Nephron (organoid): ENCODE measurements at regions not wholly inside any gene's neighbourhood (a gene's known extent, or its start where the extent isn't known, plus 50 kb on each side); places are given as distances from the start of the nearest gene placed in this dataset.
"Not testable (repeated sequence)": the region's sequence is repeated elsewhere in the genome, so short reads cannot be mapped to it uniquely, and the experiment has no call there.

Source experiments
- H3K27ac Mint-ChIP-seq, 3 experiments: 2 replicates each; pipeline ENCODE4 v1.8.0; 2020; ENCODE audit warnings: mixed read lengths in 3 of 3, mild to moderate bottlenecking in 2 of 3, moderate library complexity in 1 of 3
- H3K27me3 Mint-ChIP-seq: 2 replicates; pipeline ENCODE4 v1.8.0; 2021; ENCODE audit warnings: low read depth, mild to moderate bottlenecking, moderate library complexity, mixed read lengths
- H3K36me3 Mint-ChIP-seq: 2 replicates; pipeline ENCODE4 v1.8.0; 2020; ENCODE audit warnings: low read depth, mixed read lengths
- H3K4me1 Mint-ChIP-seq: 2 replicates; pipeline ENCODE4 v1.8.0; 2020; ENCODE audit warnings: mixed read lengths
- H3K4me3 Mint-ChIP-seq, 3 experiments: 2 replicates each; pipeline ENCODE4 v1.8.0; 2020; ENCODE audit warnings: mild to moderate bottlenecking in 3 of 3, mixed read lengths in 3 of 3, moderate library complexity in 2 of 3
- H3K9me3 Mint-ChIP-seq: 2 replicates; pipeline ENCODE4 v1.8.0; 2020; ENCODE audit warnings: mixed read lengths
- CTCF ChIP-seq, 3 experiments: fragments of 200-600 bp; sonication (generic); IDR thresholded peaks; one replicate each; pipeline ENCODE4 v1.5.0; 2021; ENCODE audit warnings: antibody characterized with exemption in 3 of 3; ENCODE audit not compliant: unreplicated experiment in 3 of 3

DNA sequence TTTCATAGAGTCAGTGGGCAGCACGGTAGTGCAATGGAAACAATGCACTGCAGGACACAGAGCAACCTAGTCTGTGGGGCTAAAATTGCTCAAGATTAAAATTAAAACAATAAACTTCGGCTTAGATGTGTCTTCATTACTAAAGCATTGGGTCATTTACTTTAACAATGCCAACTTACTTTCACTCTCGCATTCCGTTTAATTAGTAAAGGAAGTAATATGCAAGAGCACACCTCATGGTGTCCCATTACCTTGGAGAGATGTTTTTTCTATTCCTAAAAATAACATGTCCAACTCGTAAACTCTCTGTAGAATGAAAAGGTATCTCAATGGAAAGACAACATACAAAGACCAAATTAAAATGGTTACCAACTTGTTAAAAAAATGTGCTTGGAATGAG, 738.4 kb downstream of the PCDH17 start:
- H3K36me3 Mint-ChIP-seq, result no peaks in the 10 kb centered on the region
- peaks cover 3% of the 10 kb centered on the region for H3K27me3 Mint-ChIP-seq
- peak overlapping the region in 1 of 3 experiments; percentile 34 for H3K27ac Mint-ChIP-seq
- no peak overlapping the region for H3K4me3 Mint-ChIP-seq
- H3K4me1 Mint-ChIP-seq, result no peaks in the 10 kb centered on the region
- no peak for TF ChIP-seq CTCF (IDR thresholded peaks at IDR 0.05; ENCODE audit: unreplicated experiment in 3 of 3)
- no peaks in the 10 kb centered on the region for H3K9me3 Mint-ChIP-seq

- Mint-ChIP-seq H3K27me3 (no peaks in the 10 kb centered on the region), H3K27ac (no peak overlapping the region), H3K4me1 (no peaks in the 10 kb centered on the region), H3K36me3 (no peaks in the 10 kb centered on the region), H3K9me3 (no peaks in the 10 kb centered on the region), H3K4me3 (no peak overlapping the region)
- TF ChIP-seq CTCF (IDR thresholded peaks at IDR 0.05; ENCODE audit: unreplicated experiment in 3 of 3), result no peak
These were observed 744.8 kb downstream of the PCDH17 start for GRCh38 chr13:58376349-58376748.

GRCh38 chr13:58376775-58377174, 745.2 kb downstream of the PCDH17 start:
- H3K27me3 Mint-ChIP-seq, result no peaks in the 10 kb centered on the region
- H3K36me3 Mint-ChIP-seq, result no peaks in the 10 kb centered on the region
- H3K4me3 Mint-ChIP-seq, result no peak overlapping the region
- H3K9me3 Mint-ChIP-seq, result no peaks in the 10 kb centered on the region
- TF ChIP-seq CTCF (IDR thresholded peaks at IDR 0.05; ENCODE audit: unreplicated experiment in 3 of 3), result no peak
- no peak overlapping the region for H3K27ac Mint-ChIP-seq
- H3K4me1 Mint-ChIP-seq, result no peaks in the 10 kb centered on the region

DNA sequence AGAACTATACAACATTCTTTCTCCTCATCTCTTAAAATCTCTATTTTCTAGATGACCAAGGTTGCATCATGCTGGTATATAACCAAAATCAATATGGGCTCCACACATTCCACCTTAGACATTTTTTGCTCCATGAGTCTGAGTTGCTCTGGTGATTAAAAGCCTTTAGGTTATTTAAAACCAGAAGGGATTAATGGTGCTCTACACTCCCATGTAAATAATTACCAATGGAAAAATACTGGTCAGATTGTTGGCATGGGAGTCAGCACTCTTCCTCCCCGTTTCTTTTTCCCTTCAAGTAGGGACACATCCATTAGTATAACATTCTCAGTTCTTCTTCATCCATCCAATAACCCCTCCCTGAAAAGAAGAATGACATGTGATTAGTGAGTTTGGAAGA, 747.7 kb downstream of the PCDH17 start:
- Mint-ChIP-seq H3K27me3 (no peaks in the 10 kb centered on the region), H3K27ac (peak overlapping the region in 2 of 3 experiments; percentile 26 to 40), H3K9me3 (no peaks in the 10 kb centered on the region), H3K4me3 (no peak overlapping the region), H3K4me1 (no peaks in the 10 kb centered on the region), H3K36me3 (no peaks in the 10 kb centered on the region)
- no peak for TF ChIP-seq CTCF (IDR thresholded peaks at IDR 0.05; ENCODE audit: unreplicated experiment in 3 of 3)

DNA sequence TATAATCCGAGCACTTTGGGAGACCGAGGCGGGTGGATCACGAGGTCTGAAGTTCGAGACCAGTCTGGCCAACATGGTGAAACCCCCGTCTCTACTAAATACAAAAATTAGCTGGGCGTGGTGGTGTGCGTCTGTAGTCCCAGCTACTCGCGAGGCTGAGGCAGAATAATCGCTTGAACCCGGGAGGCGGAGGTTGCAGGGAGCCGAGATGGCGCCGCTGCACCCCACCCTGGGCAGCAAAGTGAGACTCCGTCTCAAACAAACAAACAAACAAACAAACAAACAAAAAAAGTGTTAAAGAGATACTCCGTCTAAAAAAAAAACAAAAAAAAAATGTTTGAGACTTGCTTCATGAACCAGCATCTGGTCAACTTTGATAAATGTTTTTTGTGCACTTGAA, 753.8 kb downstream of the PCDH17 start:
- H3K36me3 Mint-ChIP-seq, H3K4me3 Mint-ChIP-seq, H3K4me1 Mint-ChIP-seq, H3K9me3 Mint-ChIP-seq, H3K27ac Mint-ChIP-seq, H3K27me3 Mint-ChIP-seq: not testable (repeated sequence)

DNA sequence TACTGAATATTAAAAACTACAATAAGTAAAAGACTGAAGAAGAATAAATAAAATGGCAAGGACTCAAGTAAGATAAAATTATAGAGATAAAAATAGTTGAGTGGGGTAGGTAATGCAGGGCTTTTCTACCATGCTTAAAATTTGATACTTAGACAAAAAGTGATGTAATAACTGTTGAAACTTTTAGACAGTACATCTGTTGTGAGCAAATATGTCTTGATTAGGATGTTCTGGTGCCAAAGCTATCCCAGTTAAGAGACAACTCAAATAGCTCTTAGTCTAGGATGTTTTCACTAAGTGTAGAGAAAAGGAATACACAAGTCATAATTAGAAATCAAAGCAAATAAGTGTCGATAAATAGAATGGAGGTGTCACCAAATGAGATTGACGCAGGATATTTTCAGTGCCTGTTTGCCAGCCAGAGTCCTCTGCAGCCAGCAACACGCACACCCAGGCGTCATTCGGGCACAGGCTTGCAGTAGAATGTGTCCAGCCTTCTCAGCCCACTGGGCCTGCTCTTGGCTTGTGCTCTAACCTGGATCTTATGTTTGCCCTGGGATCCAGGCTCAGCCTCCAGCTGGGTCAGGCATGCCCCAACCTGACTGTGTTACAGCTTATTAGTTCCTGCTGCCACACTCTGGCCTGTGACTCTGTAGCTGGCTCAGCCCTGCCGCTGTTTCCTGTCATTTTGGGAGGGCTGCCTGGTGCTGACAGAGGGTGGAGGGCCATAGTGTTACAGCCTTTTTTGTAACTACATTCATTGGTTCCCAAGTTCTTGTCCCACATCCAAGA, 766.2 kb downstream of the PCDH17 start:
- no peak for TF ChIP-seq CTCF (IDR thresholded peaks at IDR 0.05; ENCODE audit: unreplicated experiment in 3 of 3)
- Mint-ChIP-seq H3K4me1 (no peaks in the 10 kb centered on the region), H3K9me3 (peaks cover 19% of the 10 kb centered on the region), H3K36me3 (no peaks in the 10 kb centered on the region), H3K27ac (no peak overlapping the region), H3K4me3 (no peak overlapping the region), H3K27me3 (no peaks in the 10 kb centered on the region)
